ENCODE measurements at regions not wholly inside any gene's neighbourhood (a gene's known extent, or its start where the extent isn't known, plus 50 kb on each side); places are given as distances from the start of the nearest gene placed in this dataset.

- CTCF ChIA-PET, result no interaction called here
- DNase-seq (ENCODE audit: extremely low spot score), result no peak
- POLR2A ChIA-PET, result no interaction called here
- TF ChIP-seq FOXK2 (IDR thresholded peaks at IDR 0.05) (no peak), ARNT (IDR thresholded peaks at IDR 0.05) (no peak), ZNF384 (IDR thresholded peaks at IDR 0.05) (no peak), NFRKB (IDR thresholded peaks at IDR 0.05) (no peak), CTBP1 (IDR thresholded peaks at IDR 0.05; ENCODE audit: borderline replicate concordance) (no peak), HDGF (IDR thresholded peaks at IDR 0.05; ENCODE audit: borderline replicate concordance) (no peak), L3MBTL2 (conservative IDR thresholded peaks at IDR 0.05) (no peak), FOXM1 (IDR thresholded peaks at IDR 0.05; ENCODE audit: borderline replicate concordance) (no peak), ELF4 (IDR thresholded peaks at IDR 0.05) (no peak), SUZ12 (IDR thresholded peaks at IDR 0.05) (no peak), SP1 (IDR thresholded peaks at IDR 0.05) (no peak), BHLHE40 (IDR thresholded peaks at IDR 0.05; ENCODE audit: borderline replicate concordance) (no peak), FOXA1 (IDR thresholded peaks at IDR 0.05) (no peak), TARDBP (IDR thresholded peaks at IDR 0.05) (no peak), LEF1 (IDR thresholded peaks at IDR 0.05; ENCODE audit: borderline replicate concordance) (no peak)
- TF ChIP-seq, protein P1, sequence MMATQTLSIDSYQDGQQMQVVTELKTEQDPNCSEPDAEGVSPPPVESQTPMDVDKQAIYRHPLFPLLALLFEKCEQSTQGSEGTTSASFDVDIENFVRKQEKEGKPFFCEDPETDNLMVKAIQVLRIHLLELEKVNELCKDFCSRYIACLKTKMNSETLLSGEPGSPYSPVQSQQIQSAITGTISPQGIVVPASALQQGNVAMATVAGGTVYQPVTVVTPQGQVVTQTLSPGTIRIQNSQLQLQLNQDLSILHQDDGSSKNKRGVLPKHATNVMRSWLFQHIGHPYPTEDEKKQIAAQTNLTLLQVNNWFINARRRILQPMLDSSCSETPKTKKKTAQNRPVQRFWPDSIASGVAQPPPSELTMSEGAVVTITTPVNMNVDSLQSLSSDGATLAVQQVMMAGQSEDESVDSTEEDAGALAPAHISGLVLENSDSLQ (IDR thresholded peaks at IDR 0.05), result no peak
Measured at GRCh38 chr11:111106641-111107040, 138.9 kb upstream of the POU2AF2 start.

DNA sequence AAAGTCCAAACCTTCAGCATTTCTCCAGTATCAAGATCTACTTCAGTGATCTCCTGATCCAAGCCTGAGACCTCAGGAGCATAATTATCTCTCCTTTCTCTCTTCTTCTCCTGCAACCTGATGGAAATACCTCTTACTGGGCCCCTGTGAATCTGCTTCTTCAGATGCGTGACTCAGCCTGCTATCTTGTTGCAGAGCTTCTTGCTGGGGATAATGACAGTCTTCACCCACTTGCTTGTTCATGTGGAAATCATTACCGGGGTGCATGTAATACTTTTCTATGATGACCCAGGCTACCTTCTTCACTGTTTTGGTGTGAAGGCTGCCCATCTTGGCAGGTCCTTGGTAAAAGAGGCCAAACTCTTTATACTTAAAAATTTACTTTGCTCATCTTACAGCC, 140.0 kb upstream of the POU2AF2 start:
- no peak for TF ChIP-seq NFRKB (IDR thresholded peaks at IDR 0.05)
- no peak for TF ChIP-seq HDGF (IDR thresholded peaks at IDR 0.05; ENCODE audit: borderline replicate concordance)
- TF ChIP-seq FOXK2 (IDR thresholded peaks at IDR 0.05), result no peak
- TF ChIP-seq, protein P1 (IDR thresholded peaks at IDR 0.05), result no peak
- no peak for TF ChIP-seq SP1 (IDR thresholded peaks at IDR 0.05)
- ChIA-PET POLR2A (no interaction called here), CTCF (no interaction called here)
- DNase-seq (ENCODE audit: extremely low spot score), result no peak

GRCh38 chr11:111104185-111104584, 141.3 kb upstream of the POU2AF2 start:
- ChIA-PET POLR2A (no interaction called here), CTCF (no interaction called here)
- DNase-seq (ENCODE audit: extremely low spot score), result no peak
- TF ChIP-seq ARNT (IDR thresholded peaks at IDR 0.05) (no peak), ZNF384 (IDR thresholded peaks at IDR 0.05) (no peak), TARDBP (IDR thresholded peaks at IDR 0.05) (no peak), LEF1 (IDR thresholded peaks at IDR 0.05; ENCODE audit: borderline replicate concordance) (no peak), SUZ12 (IDR thresholded peaks at IDR 0.05) (no peak), SP1 (IDR thresholded peaks at IDR 0.05) (no peak), FOXK2 (IDR thresholded peaks at IDR 0.05) (no peak), ELF4 (IDR thresholded peaks at IDR 0.05) (no peak)
- TF ChIP-seq, protein P1 (IDR thresholded peaks at IDR 0.05), result no peak

- no peak for TF ChIP-seq HDGF (IDR thresholded peaks at IDR 0.05; ENCODE audit: borderline replicate concordance)
- ChIA-PET POLR2A (no interaction called here), CTCF (no interaction called here)
- no peak for DNase-seq (ENCODE audit: extremely low spot score)
Measured at GRCh38 chr11:111101881-111102280, 143.6 kb upstream of the POU2AF2 start.

DNA sequence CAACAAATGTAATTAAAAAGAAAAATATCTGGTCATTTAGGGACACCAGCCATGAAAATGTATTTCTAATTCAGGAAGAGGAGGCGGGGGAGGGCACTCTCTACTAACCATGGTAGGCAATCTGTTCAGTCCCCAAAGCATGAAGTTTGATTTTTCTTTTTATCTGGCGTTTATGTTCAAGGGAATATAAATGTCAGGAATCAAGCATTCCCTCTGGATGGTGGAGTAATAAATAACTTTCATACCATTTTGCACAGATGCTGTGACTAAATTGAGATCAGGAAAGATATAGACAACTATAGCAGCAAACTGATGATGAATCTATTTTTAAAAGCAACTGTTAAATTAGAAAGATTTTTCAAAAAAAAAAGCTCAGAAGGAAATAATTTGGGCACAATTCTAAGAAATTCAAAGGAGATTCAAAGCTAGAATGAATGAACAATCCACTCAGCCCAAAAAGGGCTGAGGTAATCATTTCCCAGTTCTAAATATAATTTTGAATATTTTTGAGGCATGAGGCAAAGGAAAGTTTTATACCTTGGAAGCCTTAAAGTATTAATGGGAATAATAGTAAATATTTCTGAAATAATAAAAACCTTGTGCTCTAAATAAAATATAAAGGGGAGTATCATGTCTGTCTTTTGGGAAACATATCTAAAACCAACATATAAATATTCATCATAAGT, 146.4 kb upstream of the POU2AF2 start:
- TF ChIP-seq L3MBTL2 (conservative IDR thresholded peaks at IDR 0.05) (no peak), FOXM1 (IDR thresholded peaks at IDR 0.05; ENCODE audit: borderline replicate concordance) (no peak), BHLHE40 (IDR thresholded peaks at IDR 0.05; ENCODE audit: borderline replicate concordance) (no peak), FOXK2 (IDR thresholded peaks at IDR 0.05) (no peak), ZNF384 (IDR thresholded peaks at IDR 0.05) (no peak), ARNT (IDR thresholded peaks at IDR 0.05) (no peak), FOXA1 (IDR thresholded peaks at IDR 0.05) (no peak), CTBP1 (IDR thresholded peaks at IDR 0.05; ENCODE audit: borderline replicate concordance) (no peak)
- TF ChIP-seq, protein P1 (IDR thresholded peaks at IDR 0.05), result no peak
- CTCF ChIA-PET, result no interaction called here
- no peak for DNase-seq (ENCODE audit: extremely low spot score)
- POLR2A ChIA-PET, result no interaction called here

DNA sequence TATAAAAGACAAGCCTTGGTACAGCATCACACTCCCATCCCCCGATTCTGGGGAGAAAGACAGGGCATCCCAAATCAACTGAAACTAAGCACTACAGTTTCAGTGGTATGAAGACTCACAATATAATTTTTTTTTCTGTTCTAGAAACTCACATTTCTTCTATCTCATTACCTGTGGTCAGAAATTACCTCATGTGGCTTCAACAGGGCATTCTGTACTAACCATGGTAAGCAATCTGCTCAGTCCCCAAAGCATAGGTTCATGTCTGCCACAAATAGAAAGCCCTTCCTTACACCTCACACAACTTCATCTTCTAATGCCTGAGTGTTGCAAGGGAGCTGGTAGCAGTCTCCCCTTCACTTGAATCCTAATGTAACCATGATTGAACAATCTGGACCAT, 147.4 kb upstream of the POU2AF2 start:
- DNase-seq (ENCODE audit: extremely low spot score), result no peak
- POLR2A ChIA-PET, result no interaction called here

More for the DNA sequence above, 147.4 kb upstream of the POU2AF2 start:
- CTCF ChIA-PET, result no interaction called here
- TF ChIP-seq L3MBTL2 (conservative IDR thresholded peaks at IDR 0.05) (no peak), CTBP1 (IDR thresholded peaks at IDR 0.05; ENCODE audit: borderline replicate concordance) (no peak), BHLHE40 (IDR thresholded peaks at IDR 0.05; ENCODE audit: borderline replicate concordance) (no peak), FOXK2 (IDR thresholded peaks at IDR 0.05) (no peak), SP1 (IDR thresholded peaks at IDR 0.05) (no peak), ZNF384 (IDR thresholded peaks at IDR 0.05) (no peak), ELF4 (IDR thresholded peaks at IDR 0.05) (no peak)
